Cardiac muscle cell (in vitro differentiated cells and primary cell): ENCODE measurements at regions not wholly inside any gene's neighbourhood (a gene's known extent, or its start where the extent isn't known, plus 50 kb on each side); places are given as distances from the start of the nearest gene placed in this dataset.

Source experiments
- DNase-seq, 2 donors: peaks; one replicate each; pipeline versions ENCODE4 v3.0.0 to v3.0.0-alpha.2; 2010 to 2017; ENCODE audit warnings: low read depth in 1 of 2, low spot score in 1 of 2
- H3K27ac ChIP-seq: fragments of 200-600 bp; sonication (generic); 2 replicates; pipeline ENCODE4 v1.5.1; 2016
- H3K27me3 ChIP-seq: fragments of 200-600 bp; sonication (generic); 2 replicates; pipeline ENCODE4 v1.6.0; 2016; ENCODE audit warnings: control low read depth
- H3K36me3 ChIP-seq: fragments of 200-600 bp; sonication (generic); 2 replicates; pipeline ENCODE4 v1.5.1; 2016; ENCODE audit warnings: control low read depth
- H3K4me1 ChIP-seq: fragments of 200-600 bp; sonication (generic); 2 replicates; pipeline ENCODE4 v1.8.1; 2017; ENCODE audit warnings: low read depth, mild to moderate bottlenecking, mixed run types
- H3K4me3 ChIP-seq: fragments of 200-600 bp; sonication (generic); 2 replicates; pipeline ENCODE4 v1.5.1; 2016; ENCODE audit warnings: mild to moderate bottlenecking
- H3K9me3 ChIP-seq: fragments of 200-600 bp; sonication (generic); 2 replicates; pipeline ENCODE4 v1.5.1; 2017; ENCODE audit warnings: low read depth, mild to moderate bottlenecking, control low read depth
- CTCF ChIP-seq: IDR thresholded peaks from 2 replicates; pipeline ENCODE4 v1.5.1; 2012; ENCODE audit warnings: low read depth, mild to moderate bottlenecking, low read length

DNA sequence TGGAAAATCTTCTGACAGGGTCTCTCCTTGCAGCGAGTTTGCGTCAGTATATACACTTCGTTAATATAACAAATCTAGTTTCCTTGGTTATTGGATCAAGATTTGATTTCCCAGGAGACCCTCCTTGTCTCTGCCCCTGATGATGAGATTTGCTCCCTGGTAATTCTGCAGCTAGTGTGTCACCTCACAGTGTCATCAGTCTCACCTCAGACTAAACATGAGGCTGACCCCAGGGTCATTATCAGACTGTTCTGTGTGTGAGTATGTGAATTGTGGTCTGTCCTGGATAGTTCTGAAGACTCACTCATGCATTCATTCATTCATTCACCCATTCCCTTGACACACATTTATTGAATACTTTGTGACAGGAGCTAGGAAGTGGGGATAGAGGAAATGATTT is 138.4 kb upstream of the CTTNBP2 start:
- no peak overlapping the region for H3K4me3 ChIP-seq
- no peaks in the 10 kb centered on the region for H3K9me3 ChIP-seq
- H3K27me3 ChIP-seq, result no peaks in the 10 kb centered on the region
- no peak for TF ChIP-seq CTCF
- no peaks in the 10 kb centered on the region for H3K36me3 ChIP-seq
- DNase-seq, result no peak
- no peak overlapping the region for H3K27ac ChIP-seq
- no peaks in the 10 kb centered on the region for H3K4me1 ChIP-seq

DNA sequence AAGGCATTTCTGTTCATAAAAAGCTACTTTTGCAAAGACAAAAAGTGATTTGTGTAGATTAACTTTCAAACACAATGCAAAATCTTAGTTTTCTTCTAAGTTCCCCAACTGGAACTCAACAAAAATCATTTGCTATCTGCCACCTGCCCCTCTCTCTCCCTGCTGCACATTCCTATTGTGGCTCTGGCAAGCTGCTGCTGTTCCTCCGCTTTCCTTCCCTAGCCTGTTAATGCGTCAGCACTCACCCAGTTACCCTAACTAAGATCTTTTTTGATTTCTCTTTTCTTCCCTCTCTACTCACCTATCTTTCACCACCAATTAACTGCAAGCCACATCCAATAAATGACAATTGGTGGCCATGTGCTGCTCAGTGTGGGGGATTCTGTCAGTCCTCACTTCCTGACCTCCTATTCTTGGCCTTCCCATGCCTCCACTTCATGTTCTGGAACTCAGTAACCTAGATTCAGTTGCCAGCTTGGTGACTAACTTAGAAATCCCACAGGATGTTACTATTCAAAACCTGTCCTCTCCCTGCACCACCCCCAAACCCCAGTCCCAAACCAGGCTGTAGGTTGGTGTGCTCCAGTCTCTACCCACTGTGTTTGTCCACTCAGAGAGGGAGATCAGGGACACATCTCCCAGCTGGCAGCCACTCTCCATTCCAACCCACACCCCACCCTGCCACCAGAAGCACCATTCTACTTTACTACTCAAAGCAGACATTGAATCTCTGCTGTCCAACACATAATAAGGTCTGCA is 140.2 kb upstream of the CTTNBP2 start:
- TF ChIP-seq CTCF, result no peak
- Histone ChIP-seq H3K4me1 (no peaks in the 10 kb centered on the region), H3K4me3 (no peak overlapping the region), H3K27me3 (no peaks in the 10 kb centered on the region), H3K27ac (no peak overlapping the region), H3K36me3 (no peaks in the 10 kb centered on the region), H3K9me3 (no peaks in the 10 kb centered on the region)
- no peak for DNase-seq

GRCh38 chr7:118022546-118022945 is 149.3 kb upstream of the CTTNBP2 start:
- Histone ChIP-seq H3K4me3 (no peak overlapping the region), H3K27ac (no peak overlapping the region), H3K9me3 (no peaks in the 10 kb centered on the region), H3K4me1 (no peaks in the 10 kb centered on the region), H3K36me3 (no peaks in the 10 kb centered on the region), H3K27me3 (no peaks in the 10 kb centered on the region)
- TF ChIP-seq CTCF, result no peak
- DNase-seq, result no peak

DNA sequence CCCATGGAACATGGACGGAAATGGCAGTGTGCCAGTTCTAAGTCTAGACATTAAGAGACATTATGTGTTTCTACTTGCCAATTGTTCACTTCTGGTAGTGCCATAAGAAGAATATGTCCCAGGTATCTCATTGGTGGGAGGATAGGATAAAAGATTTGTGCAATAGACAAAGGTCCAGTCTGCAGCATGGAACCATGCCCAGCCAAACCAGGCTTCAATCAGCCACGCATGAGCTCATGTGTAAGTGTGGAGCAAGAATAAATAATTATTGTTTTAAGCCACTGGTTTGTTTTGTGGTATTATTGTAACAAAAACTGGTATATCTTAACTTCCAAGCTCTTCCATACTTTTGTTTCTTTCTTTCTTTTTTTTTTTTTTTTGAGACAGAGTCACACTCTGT is 153.6 kb upstream of the CTTNBP2 start:
- Histone ChIP-seq H3K4me3 (no peak overlapping the region), H3K9me3 (no peaks in the 10 kb centered on the region), H3K36me3 (no peaks in the 10 kb centered on the region), H3K4me1 (no peaks in the 10 kb centered on the region), H3K27ac (no peak overlapping the region), H3K27me3 (no peaks in the 10 kb centered on the region)
- DNase-seq, result no peak
- no peak for TF ChIP-seq CTCF

DNA sequence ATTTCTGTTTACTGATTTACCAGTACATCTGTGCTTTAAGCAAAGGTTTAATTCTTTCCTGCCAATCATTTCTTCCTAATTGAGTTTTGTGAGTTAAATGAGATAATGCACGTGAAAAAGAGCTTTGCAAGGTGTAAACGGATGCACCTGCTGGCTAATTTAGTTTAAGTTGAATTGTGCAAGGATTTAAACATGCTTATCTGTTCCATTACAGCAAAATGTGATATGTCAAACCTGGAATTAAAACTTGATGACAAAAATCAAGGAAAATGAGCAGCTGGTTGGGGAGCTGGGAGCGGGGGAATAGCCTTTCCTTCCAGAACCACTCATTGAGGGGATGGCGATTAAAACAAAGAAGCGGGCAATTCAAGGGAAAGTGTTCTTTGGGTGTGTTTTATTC is 155.0 kb upstream of the CTTNBP2 start:
- no peaks in the 10 kb centered on the region for H3K27me3 ChIP-seq
- H3K36me3 ChIP-seq, result no peaks in the 10 kb centered on the region
- H3K9me3 ChIP-seq, result no peaks in the 10 kb centered on the region
- H3K27ac ChIP-seq, result no peak overlapping the region
- DNase-seq, result no peak
- no peak overlapping the region for H3K4me3 ChIP-seq
- no peaks in the 10 kb centered on the region for H3K4me1 ChIP-seq
- TF ChIP-seq CTCF, result no peak
